ENCODE measurements at regions not wholly inside any gene's neighbourhood (a gene's known extent, or its start where the extent isn't known, plus 50 kb on each side); places are given as distances from the start of the nearest gene placed in this dataset.

DNA sequence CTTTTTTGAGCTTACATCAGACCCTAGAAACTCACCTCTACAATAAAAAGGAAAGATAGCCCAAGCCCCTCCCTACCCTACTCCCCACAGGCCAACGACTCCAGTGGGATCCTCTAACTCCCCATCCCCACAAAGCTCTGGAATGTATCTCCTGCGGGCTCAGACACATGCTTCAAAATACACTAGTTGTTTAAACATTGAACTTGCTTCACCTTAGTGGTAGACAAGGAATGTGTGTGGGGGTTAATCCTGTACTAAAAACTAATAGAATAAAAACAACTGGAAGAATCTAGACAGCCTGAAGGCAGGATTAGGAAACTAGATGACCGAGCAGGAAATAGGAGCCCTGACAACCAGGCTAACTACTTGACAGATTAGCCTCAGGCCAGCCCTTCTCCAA lies 211.5 kb downstream of the SUCLG1 start:
- Histone ChIP-seq H3K4me3 (no peak overlapping the region), H2AFZ (no peak overlapping the region), H3K79me2 (no peaks in the 10 kb centered on the region), H3K9me2 (replicated peaks; ENCODE audit: insufficient read depth) (no peaks in the 10 kb centered on the region), H3K36me3 (replicated peaks; ENCODE audit: insufficient read depth, low read depth) (no peaks in the 10 kb centered on the region), H3K27ac (no peak overlapping the region), H3K4me1 (ENCODE audit: insufficient read depth) (no peaks in the 10 kb centered on the region), H3K4me2 (no peak overlapping the region), H3K27me3 (no peaks in the 10 kb centered on the region), H4K20me1 (ENCODE audit: insufficient read depth, poor library complexity, severe bottlenecking) (no peaks in the 10 kb centered on the region), H3K9me3 (ENCODE audit: low read depth) (no peaks in the 10 kb centered on the region)
- DNase-seq (ENCODE audit: low spot score) = no peak
- no peak for TF ChIP-seq EZH2 (IDR thresholded peaks at IDR 0.05; ENCODE audit: borderline replicate concordance)
- no peak for TF ChIP-seq EZH2phosphoT487 (IDR thresholded peaks at IDR 0.05; ENCODE audit: low read depth, severe bottlenecking, unreplicated experiment)
- TF ChIP-seq, protein P1, sequence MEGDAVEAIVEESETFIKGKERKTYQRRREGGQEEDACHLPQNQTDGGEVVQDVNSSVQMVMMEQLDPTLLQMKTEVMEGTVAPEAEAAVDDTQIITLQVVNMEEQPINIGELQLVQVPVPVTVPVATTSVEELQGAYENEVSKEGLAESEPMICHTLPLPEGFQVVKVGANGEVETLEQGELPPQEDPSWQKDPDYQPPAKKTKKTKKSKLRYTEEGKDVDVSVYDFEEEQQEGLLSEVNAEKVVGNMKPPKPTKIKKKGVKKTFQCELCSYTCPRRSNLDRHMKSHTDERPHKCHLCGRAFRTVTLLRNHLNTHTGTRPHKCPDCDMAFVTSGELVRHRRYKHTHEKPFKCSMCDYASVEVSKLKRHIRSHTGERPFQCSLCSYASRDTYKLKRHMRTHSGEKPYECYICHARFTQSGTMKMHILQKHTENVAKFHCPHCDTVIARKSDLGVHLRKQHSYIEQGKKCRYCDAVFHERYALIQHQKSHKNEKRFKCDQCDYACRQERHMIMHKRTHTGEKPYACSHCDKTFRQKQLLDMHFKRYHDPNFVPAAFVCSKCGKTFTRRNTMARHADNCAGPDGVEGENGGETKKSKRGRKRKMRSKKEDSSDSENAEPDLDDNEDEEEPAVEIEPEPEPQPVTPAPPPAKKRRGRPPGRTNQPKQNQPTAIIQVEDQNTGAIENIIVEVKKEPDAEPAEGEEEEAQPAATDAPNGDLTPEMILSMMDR (IDR thresholded peaks at IDR 0.05; ENCODE audit: poor library complexity) = no peak
- WGBS (ENCODE audit: low lambda C conversion rate, missing lambda C conversion rate) = 33% methylated on average over 3 of the region's 3 CpGs

DNA sequence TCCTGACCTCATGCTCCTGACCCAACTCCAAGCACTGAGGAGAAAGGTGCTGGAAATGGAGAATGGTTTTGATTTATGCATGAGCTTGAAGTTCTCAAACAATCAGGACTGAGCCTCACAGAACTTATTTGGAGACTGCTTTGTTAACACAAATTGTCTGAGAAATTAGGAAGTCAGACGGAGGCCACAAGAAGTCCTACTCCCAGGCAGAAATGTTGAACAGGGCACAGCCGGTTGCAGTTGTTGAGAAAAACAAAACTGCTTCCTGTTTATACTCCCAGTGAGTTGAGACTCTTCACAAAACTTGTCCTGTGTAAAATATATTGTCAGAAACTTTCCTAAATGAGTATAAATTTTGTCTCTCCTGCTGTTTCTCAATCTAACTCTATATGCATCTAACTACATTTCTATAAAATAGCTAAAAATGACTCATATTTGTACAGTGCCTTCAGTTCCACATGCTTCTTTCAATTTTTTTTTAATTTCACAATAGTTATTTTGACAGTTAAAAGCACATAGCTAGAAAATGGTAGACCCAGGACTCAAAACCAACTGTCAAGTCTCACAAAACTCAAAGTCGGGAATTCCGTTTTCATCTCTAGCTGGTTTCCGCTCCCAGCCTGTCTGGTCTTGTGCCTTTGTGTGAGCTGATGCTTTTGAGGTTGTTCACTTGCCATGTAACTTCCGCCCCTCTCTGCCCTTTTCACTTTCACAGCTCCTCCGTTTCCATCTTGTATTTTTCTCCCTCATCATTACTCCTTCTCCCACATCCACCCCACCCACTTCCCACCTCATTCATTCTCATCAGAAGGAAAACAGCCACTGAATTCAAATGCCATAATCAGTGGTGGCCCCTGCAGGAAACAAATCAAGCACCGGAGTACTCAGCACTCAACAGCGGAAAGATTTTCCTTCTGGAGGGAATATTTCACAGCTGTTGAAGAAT lies 215.0 kb downstream of the SUCLG1 start:
- TF ChIP-seq EZH2 (IDR thresholded peaks at IDR 0.05; ENCODE audit: borderline replicate concordance) (no peak), EZH2phosphoT487 (IDR thresholded peaks at IDR 0.05; ENCODE audit: low read depth, severe bottlenecking, unreplicated experiment) (no peak)
- TF ChIP-seq, protein P1 (IDR thresholded peaks at IDR 0.05; ENCODE audit: poor library complexity) = no peak
- DNase-seq (ENCODE audit: low spot score) = no peak
- no peaks in the 10 kb centered on the region for H4K20me1 ChIP-seq (ENCODE audit: insufficient read depth, poor library complexity, severe bottlenecking)
- 68% methylated on average over 9 of the region's 9 CpGs for WGBS (ENCODE audit: low lambda C conversion rate, missing lambda C conversion rate)
- no peaks in the 10 kb centered on the region for H3K27me3 ChIP-seq
- H3K4me2 ChIP-seq = no peak overlapping the region
- no peaks in the 10 kb centered on the region for H3K9me2 ChIP-seq (replicated peaks; ENCODE audit: insufficient read depth)
- no peak overlapping the region for H2AFZ ChIP-seq
- no peak overlapping the region for H3K27ac ChIP-seq
- H3K36me3 ChIP-seq (replicated peaks; ENCODE audit: insufficient read depth, low read depth) = no peaks in the 10 kb centered on the region
- no peaks in the 10 kb centered on the region for H3K4me1 ChIP-seq (ENCODE audit: insufficient read depth)
- H3K79me2 ChIP-seq = no peaks in the 10 kb centered on the region
- no peaks in the 10 kb centered on the region for H3K9me3 ChIP-seq (ENCODE audit: low read depth)
- no peak overlapping the region for H3K4me3 ChIP-seq

DNA sequence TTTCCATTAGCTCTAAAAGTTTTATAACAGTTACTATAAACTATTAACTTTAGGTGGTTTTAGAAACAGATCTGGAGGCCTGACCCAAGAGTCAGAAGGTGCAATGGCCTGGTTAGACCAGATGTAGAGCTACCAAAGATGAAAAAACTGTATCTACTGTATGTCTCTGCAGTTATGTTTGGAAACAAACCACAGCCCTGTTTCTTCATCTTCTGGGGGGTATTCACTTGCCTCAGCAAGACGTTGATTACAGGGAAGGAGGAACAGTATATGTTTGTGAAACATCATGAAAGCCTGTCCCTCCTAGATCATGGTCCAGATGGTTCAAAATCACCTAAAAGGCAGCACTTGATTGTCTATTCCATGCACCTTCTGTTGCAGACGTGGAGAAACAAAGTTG lies 220.2 kb downstream of the SUCLG1 start:
- H3K79me2 ChIP-seq = no peaks in the 10 kb centered on the region
- TF ChIP-seq, protein P1 (IDR thresholded peaks at IDR 0.05; ENCODE audit: poor library complexity) = no peak
- TF ChIP-seq EZH2 (IDR thresholded peaks at IDR 0.05; ENCODE audit: borderline replicate concordance) (no peak), EZH2phosphoT487 (IDR thresholded peaks at IDR 0.05; ENCODE audit: low read depth, severe bottlenecking, unreplicated experiment) (no peak)
- no peak for DNase-seq (ENCODE audit: low spot score)
- no peaks in the 10 kb centered on the region for H4K20me1 ChIP-seq (ENCODE audit: insufficient read depth, poor library complexity, severe bottlenecking)
- WGBS (ENCODE audit: low lambda C conversion rate, missing lambda C conversion rate) = 44% methylated on average over 2 of the region's 2 CpGs
- H3K27me3 ChIP-seq = no peaks in the 10 kb centered on the region
- no peaks in the 10 kb centered on the region for H3K9me2 ChIP-seq (replicated peaks; ENCODE audit: insufficient read depth)
- H3K4me1 ChIP-seq (ENCODE audit: insufficient read depth) = no peaks in the 10 kb centered on the region
- H3K9me3 ChIP-seq (ENCODE audit: low read depth) = no peaks in the 10 kb centered on the region
- no peak overlapping the region for H3K4me2 ChIP-seq
- no peaks in the 10 kb centered on the region for H3K36me3 ChIP-seq (replicated peaks; ENCODE audit: insufficient read depth, low read depth)
- H3K4me3 ChIP-seq = no peak overlapping the region
- H2AFZ ChIP-seq = no peak overlapping the region
- no peak overlapping the region for H3K27ac ChIP-seq
